GM23338 (cell line): ENCODE measurements at regions not wholly inside any gene's neighbourhood (a gene's known extent, or its start where the extent isn't known, plus 50 kb on each side); places are given as distances from the start of the nearest gene placed in this dataset.

Experiments
- ATAC-seq: fragments of 200-7000 bp; cut with Tn5 transposase; 3 replicates; pipeline ENCODE4 v1.9.1; 2020
- DNase-seq: peaks from one replicate; pipeline ENCODE4 v3.0.0-alpha.2; 2015; ENCODE audit warnings: low spot score
- H2AFZ ChIP-seq: fragments of 200-600 bp; sonication (generic); 2 replicates; pipeline ENCODE4 v1.8.0; 2016; ENCODE audit warnings: antibody characterized with exemption, mild to moderate bottlenecking, moderate library complexity
- H3F3A ChIP-seq: fragments of 200-600 bp; sonication (generic); replicated peaks from 2 replicates; pipeline ENCODE4 v1.8.0; 2017; ENCODE audit warnings: antibody characterized with exemption, mixed run types, low read depth
- H3K27ac ChIP-seq: fragments of 200-600 bp; sonication (generic); 2 replicates; pipeline ENCODE4 v1.6.1; 2016; ENCODE audit warnings: low read depth
- H3K27me3 ChIP-seq: fragments of 200-600 bp; sonication (generic); 2 replicates; pipeline ENCODE4 v1.8.0; 2016; ENCODE audit warnings: mild to moderate bottlenecking, mixed run types, moderate library complexity; ENCODE audit not compliant: insufficient read depth
- H3K36me3 ChIP-seq: fragments of 200-600 bp; sonication (generic); 2 replicates; pipeline ENCODE4 v1.8.0; 2016; ENCODE audit warnings: mild to moderate bottlenecking; ENCODE audit not compliant: insufficient read depth
- H3K4me1 ChIP-seq: fragments of 200-600 bp; sonication (generic); 2 replicates; pipeline ENCODE4 v1.8.0; 2016; ENCODE audit warnings: mild to moderate bottlenecking, moderate library complexity; ENCODE audit not compliant: insufficient read depth
- H3K4me2 ChIP-seq: fragments of 200-600 bp; sonication (generic); 2 replicates; pipeline ENCODE4 v1.7.1; 2017; ENCODE audit warnings: mixed run types
- H3K4me3 ChIP-seq: fragments of 200-600 bp; sonication (generic); 2 replicates; pipeline ENCODE4 v1.6.1; 2016; ENCODE audit warnings: mixed run types
- H3K79me2 ChIP-seq: fragments of 200-600 bp; sonication (generic); replicated peaks from 2 replicates; pipeline ENCODE4 v1.8.0; 2017; ENCODE audit warnings: mild to moderate bottlenecking; ENCODE audit not compliant: insufficient read depth
- H3K9me2 ChIP-seq: fragments of 200-600 bp; sonication (generic); 2 replicates; pipeline ENCODE4 v1.8.0; 2017; ENCODE audit not compliant: insufficient read depth
- H4K20me1 ChIP-seq: fragments of 200-600 bp; sonication (generic); replicated peaks from 2 replicates; pipeline ENCODE4 v1.8.0; 2017; ENCODE audit warnings: mild to moderate bottlenecking; ENCODE audit not compliant: insufficient read depth
- H3K27ac Mint-ChIP-seq: 2 replicates; pipeline ENCODE4 v1.8.0; 2020; ENCODE audit warnings: inconsistent platforms, mild to moderate bottlenecking, moderate library complexity, mixed read lengths
- H3K27me3 Mint-ChIP-seq: 3 replicates; pipeline ENCODE4 v1.8.0; 2022; ENCODE audit warnings: low read depth, mild to moderate bottlenecking, moderate library complexity, mixed read lengths, inconsistent platforms; ENCODE audit not compliant: insufficient read depth, poor library complexity
- H3K36me3 Mint-ChIP-seq: 3 replicates; pipeline ENCODE4 v1.8.0; 2021; ENCODE audit warnings: low read depth, mild to moderate bottlenecking, inconsistent platforms, moderate library complexity, mixed read lengths
- H3K4me1 Mint-ChIP-seq: 3 replicates; pipeline ENCODE4 v1.8.0; 2020; ENCODE audit warnings: mild to moderate bottlenecking, inconsistent platforms, mixed read lengths
- H3K4me3 Mint-ChIP-seq: 3 replicates; pipeline ENCODE4 v1.8.0; 2021; ENCODE audit warnings: moderate library complexity, mild to moderate bottlenecking, inconsistent platforms, mixed read lengths
- H3K9me3 Mint-ChIP-seq: 3 replicates; pipeline ENCODE4 v1.8.0; 2020; ENCODE audit warnings: moderate library complexity, mild to moderate bottlenecking, inconsistent platforms, mixed read lengths
- CREB1 ChIP-seq: fragments of 250-450 bp; sonication (Bioruptor Pico); IDR thresholded peaks from 2 replicates; pipeline ENCODE4 v1.5.0; 2020; ENCODE audit warnings: low read depth, mild to moderate bottlenecking, moderate library complexity
- ETS1 ChIP-seq: IDR thresholded peaks from 2 replicates; pipeline ENCODE4 v1.6.1; 2016; ENCODE audit warnings: antibody characterized with exemption
- EZH2phosphoT487 ChIP-seq: fragments of 200-600 bp; sonication (generic); IDR thresholded peaks from one replicate; pipeline ENCODE4 v1.8.1; 2018; ENCODE audit warnings: antibody characterized with exemption; ENCODE audit not compliant: unreplicated experiment
- JUNB ChIP-seq: IDR thresholded peaks from one replicate; pipeline ENCODE4 v1.6.1; 2016; ENCODE audit warnings: antibody characterized with exemption; ENCODE audit not compliant: unreplicated experiment
- NANOG ChIP-seq: IDR thresholded peaks from 2 replicates; pipeline ENCODE4 v1.6.1; 2016; ENCODE audit warnings: antibody characterized with exemption, borderline replicate concordance
- POLR2AphosphoS5 ChIP-seq: IDR thresholded peaks from 2 replicates; pipeline ENCODE4 v1.6.1; 2016; ENCODE audit warnings: antibody characterized with exemption, low read depth
- REST ChIP-seq: IDR thresholded peaks from one replicate; pipeline ENCODE4 v1.6.1; 2018; ENCODE audit warnings: antibody characterized with exemption; ENCODE audit not compliant: unreplicated experiment
- STAT1 ChIP-seq: IDR thresholded peaks from one replicate; pipeline ENCODE4 v1.6.1; 2016; ENCODE audit warnings: antibody characterized with exemption; ENCODE audit not compliant: unreplicated experiment
- ZNF114 ChIP-seq: fragments of 250-450 bp; sonication (Bioruptor Pico); IDR thresholded peaks from 2 replicates; pipeline ENCODE4 v1.5.0; 2020; ENCODE audit warnings: mild to moderate bottlenecking, moderate library complexity
- ZNF331 ChIP-seq: fragments of 250-450 bp; sonication (Bioruptor Pico); IDR thresholded peaks from 2 replicates; pipeline ENCODE4 v1.5.0; 2020; ENCODE audit warnings: low read depth, mild to moderate bottlenecking, moderate library complexity
- ZNF462 ChIP-seq: fragments of 250-450 bp; sonication (Bioruptor Pico); IDR thresholded peaks from 2 replicates; pipeline ENCODE4 v1.5.0; 2020; ENCODE audit warnings: mild to moderate bottlenecking, moderate library complexity

GRCh38 chr5:6220346-6221088, 157.8 kb downstream of the MED10 start:
- H2AFZ ChIP-seq = no peak overlapping the region

GRCh38 chr5:6218517-6218916, 159.8 kb downstream of the MED10 start:
- H3K9me3 Mint-ChIP-seq = peaks cover 18% of the 10 kb centered on the region
- no peaks in the 10 kb centered on the region for H3F3A ChIP-seq
- no peak for TF ChIP-seq ZNF114 (CRISPR knock-in tag)
- TF ChIP-seq ZNF331 (CRISPR knock-in tag) = no peak
- TF ChIP-seq NANOG = no peak
- no peak for TF ChIP-seq CREB1 (CRISPR knock-in tag)
- no peak for TF ChIP-seq ETS1
- no peak for TF ChIP-seq POLR2AphosphoS5
- no peak for TF ChIP-seq JUNB
- no peak for TF ChIP-seq STAT1
- no peak for TF ChIP-seq EZH2phosphoT487
- TF ChIP-seq REST = no peak
- no peak for TF ChIP-seq ZNF462 (CRISPR knock-in tag)

More at GRCh38 chr5:6220346-6221088, 157.8 kb downstream of the MED10 start:
- H3K27me3 ChIP-seq = no peaks in the 10 kb centered on the region
- Mint-ChIP-seq H3K36me3 (peaks cover 4% of the 10 kb centered on the region; the same call in 1 of the 3 replicates), H3K27ac (no peak overlapping the region), H3K4me1 (no peaks in the 10 kb centered on the region; the same call in 2 of the 3 replicates), H3K4me3 (no peak overlapping the region), H3K27me3 (peaks cover 5% of the 10 kb centered on the region), H3K9me3 (peaks cover 18% of the 10 kb centered on the region)
- H3K79me2 ChIP-seq = no peaks in the 10 kb centered on the region
- no peaks in the 10 kb centered on the region for H3K4me1 ChIP-seq
- H3F3A ChIP-seq = no peaks in the 10 kb centered on the region
- ATAC-seq (no peak; the same call in 2 of the 3 replicates), DNase-seq (no peak)
- H3K27ac ChIP-seq = no peak overlapping the region
- no peaks in the 10 kb centered on the region for H3K36me3 ChIP-seq
- H3K9me2 ChIP-seq = 0 out of 2 replicates have a peak, but pooled peaks cover 4% of the 10 kb centered on the region
- no peak for TF ChIP-seq NANOG
- no peak overlapping the region for H3K4me2 ChIP-seq
- H4K20me1 ChIP-seq = no peaks in the 10 kb centered on the region
- no peak overlapping the region for H3K4me3 ChIP-seq

More at GRCh38 chr5:6218517-6218916, 159.8 kb downstream of the MED10 start:
- no peaks in the 10 kb centered on the region for H3K4me1 ChIP-seq
- Mint-ChIP-seq H3K4me3 (no peak overlapping the region), H3K27ac (no peak overlapping the region), H3K4me1 (no peaks in the 10 kb centered on the region; the same call in 2 of the 3 replicates), H3K36me3 (peaks cover 4% of the 10 kb centered on the region; the same call in 1 of the 3 replicates), H3K27me3 (peaks cover 3% of the 10 kb centered on the region)
- H3K9me2 ChIP-seq = 0 out of 2 replicates have a peak, but pooled peaks cover 4% of the 10 kb centered on the region
- no peak overlapping the region for H3K4me3 ChIP-seq
- ATAC-seq (no peak), DNase-seq (no peak)
- no peaks in the 10 kb centered on the region for H3K79me2 ChIP-seq
- no peaks in the 10 kb centered on the region for H4K20me1 ChIP-seq
- no peak overlapping the region for H3K27ac ChIP-seq
- H3K27me3 ChIP-seq = no peaks in the 10 kb centered on the region
- H2AFZ ChIP-seq = no peak overlapping the region
- no peak overlapping the region for H3K4me2 ChIP-seq
- no peaks in the 10 kb centered on the region for H3K36me3 ChIP-seq
